ENCODE measurements at regions not wholly inside any gene's neighbourhood (a gene's known extent, or its start where the extent isn't known, plus 50 kb on each side); places are given as distances from the start of the nearest gene placed in this dataset.
"Not testable (repeated sequence)": the region's sequence is repeated elsewhere in the genome, so short reads cannot be mapped to it uniquely, and the experiment has no call there.

- ATAC-seq (ENCODE audit: poor library complexity); H3K4me1 Mint-ChIP-seq (ENCODE audit: low read depth); H3K4me1 ChIP-seq (ENCODE audit: insufficient read depth, low read length); H3K27me3 Mint-ChIP-seq; intact Hi-C loops (cut with DNase I, micrococcal nuclease); H3K36me3 ChIP-seq (ENCODE audit: insufficient read depth, low read length); H3K9me3 ChIP-seq (ENCODE audit: control insufficient read depth in 1 of 2, insufficient read depth in 1 of 2, low read length in 2 of 2); H3K27ac Mint-ChIP-seq; CTCF ChIA-PET; H3K27me3 ChIP-seq (ENCODE audit: control insufficient read depth in 1 of 2, insufficient read depth in 2 of 2, low read length in 2 of 2); H3K4me3 Mint-ChIP-seq; H3K36me3 Mint-ChIP-seq (ENCODE audit: low read depth); H3K4me3 ChIP-seq (ENCODE audit: low read length); POLR2A ChIA-PET; H3K27ac ChIP-seq (ENCODE audit: low read depth in 1 of 2, low read length in 2 of 2); H3K9me3 Mint-ChIP-seq; DNase-seq: not testable (repeated sequence)
Observed at GRCh38 chrY:13627323-13627722, 76.4 kb upstream of the TMSB4Y start.

GRCh38 chrY:13615943-13616304 is 87.8 kb upstream of the TMSB4Y start:
- TF ChIP-seq CTCF (IDR thresholded peaks at IDR 0.05): no peak
- ChIA-PET CTCF (no interaction called here), POLR2A (no interaction called here)
- DNase-seq (no peak), ATAC-seq (ENCODE audit: poor library complexity) (no peak)
- Histone ChIP-seq H3K4me1 (ENCODE audit: insufficient read depth, low read length) (no peaks in the 10 kb centered on the region), H3K9me3 (ENCODE audit: control insufficient read depth in 1 of 2, insufficient read depth in 1 of 2, low read length in 2 of 2) (no peaks in the 10 kb centered on the region), H3K4me3 (ENCODE audit: low read length) (no peak overlapping the region), H3K27ac (ENCODE audit: low read depth in 1 of 2, low read length in 2 of 2) (no peak overlapping the region), H3K36me3 (ENCODE audit: insufficient read depth, low read length) (no peaks in the 10 kb centered on the region), H3K27me3 (ENCODE audit: control insufficient read depth in 1 of 2, insufficient read depth in 2 of 2, low read length in 2 of 2) (no peaks in the 10 kb centered on the region)
- Mint-ChIP-seq H3K4me1 (ENCODE audit: low read depth) (no peaks in the 10 kb centered on the region), H3K36me3 (ENCODE audit: low read depth) (no peaks in the 10 kb centered on the region), H3K27ac (no peak overlapping the region), H3K4me3 (no peak overlapping the region), H3K9me3 (no peaks in the 10 kb centered on the region), H3K27me3 (no peaks in the 10 kb centered on the region)
- intact Hi-C loops (cut with DNase I, micrococcal nuclease): no loop called here

- no peaks in the 10 kb centered on the region for H3K9me3 ChIP-seq (ENCODE audit: control insufficient read depth in 1 of 2, insufficient read depth in 1 of 2, low read length in 2 of 2)
- H3K9me3 Mint-ChIP-seq: no peaks in the 10 kb centered on the region
- ChIA-PET POLR2A (no interaction called here), CTCF (no interaction called here)
- H3K4me3 ChIP-seq (ENCODE audit: low read length): no peak overlapping the region
- no peak for ATAC-seq (ENCODE audit: poor library complexity)
- no peaks in the 10 kb centered on the region for H3K36me3 Mint-ChIP-seq (ENCODE audit: low read depth)
- no peak overlapping the region for H3K27ac ChIP-seq (ENCODE audit: low read depth in 1 of 2, low read length in 2 of 2)
- H3K27ac Mint-ChIP-seq: no peak overlapping the region
- no peaks in the 10 kb centered on the region for H3K4me1 Mint-ChIP-seq (ENCODE audit: low read depth)
- no peaks in the 10 kb centered on the region for H3K36me3 ChIP-seq (ENCODE audit: insufficient read depth, low read length)
- H3K27me3 ChIP-seq (ENCODE audit: control insufficient read depth in 1 of 2, insufficient read depth in 2 of 2, low read length in 2 of 2): no peaks in the 10 kb centered on the region
- H3K27me3 Mint-ChIP-seq: no peaks in the 10 kb centered on the region
- DNase-seq: no peak
- TF ChIP-seq CTCF (IDR thresholded peaks at IDR 0.05): no peak
- intact Hi-C loops (cut with DNase I, micrococcal nuclease): no loop called here
- no peaks in the 10 kb centered on the region for H3K4me1 ChIP-seq (ENCODE audit: insufficient read depth, low read length)
- H3K4me3 Mint-ChIP-seq: no peak overlapping the region
Observed at GRCh38 chrY:13615301-13615942, 88.3 kb upstream of the TMSB4Y start.

GRCh38 chrY:13612916-13613315 is 90.8 kb upstream of the TMSB4Y start:
- Mint-ChIP-seq H3K4me3 (no peak overlapping the region), H3K27ac (no peak overlapping the region), H3K4me1 (ENCODE audit: low read depth) (no peaks in the 10 kb centered on the region), H3K36me3 (ENCODE audit: low read depth) (no peaks in the 10 kb centered on the region), H3K27me3 (no peaks in the 10 kb centered on the region), H3K9me3 (peaks cover 6% of the 10 kb centered on the region)
- no peaks in the 10 kb centered on the region for H3K9me3 ChIP-seq (ENCODE audit: control insufficient read depth in 1 of 2, insufficient read depth in 1 of 2, low read length in 2 of 2)
- TF ChIP-seq CTCF (IDR thresholded peaks at IDR 0.05): no peak
- ChIA-PET CTCF (no interaction called here), POLR2A (no interaction called here)
- no peaks in the 10 kb centered on the region for H3K36me3 ChIP-seq (ENCODE audit: insufficient read depth, low read length)
- H3K4me3 ChIP-seq (ENCODE audit: low read length): no peak overlapping the region
- no peak overlapping the region for H3K27ac ChIP-seq (ENCODE audit: low read depth in 1 of 2, low read length in 2 of 2)
- intact Hi-C loops (cut with DNase I, micrococcal nuclease): no loop called here
- DNase-seq (no peak), ATAC-seq (ENCODE audit: poor library complexity) (no peak)
- H3K27me3 ChIP-seq (ENCODE audit: control insufficient read depth in 1 of 2, insufficient read depth in 2 of 2, low read length in 2 of 2): no peaks in the 10 kb centered on the region
- H3K4me1 ChIP-seq (ENCODE audit: insufficient read depth, low read length): no peaks in the 10 kb centered on the region

Data from CD4-positive, alpha-beta T cell (primary cell).